ENCODE measurements at regions not wholly inside any gene's neighbourhood (a gene's known extent, or its start where the extent isn't known, plus 50 kb on each side); places are given as distances from the start of the nearest gene placed in this dataset.

DNA sequence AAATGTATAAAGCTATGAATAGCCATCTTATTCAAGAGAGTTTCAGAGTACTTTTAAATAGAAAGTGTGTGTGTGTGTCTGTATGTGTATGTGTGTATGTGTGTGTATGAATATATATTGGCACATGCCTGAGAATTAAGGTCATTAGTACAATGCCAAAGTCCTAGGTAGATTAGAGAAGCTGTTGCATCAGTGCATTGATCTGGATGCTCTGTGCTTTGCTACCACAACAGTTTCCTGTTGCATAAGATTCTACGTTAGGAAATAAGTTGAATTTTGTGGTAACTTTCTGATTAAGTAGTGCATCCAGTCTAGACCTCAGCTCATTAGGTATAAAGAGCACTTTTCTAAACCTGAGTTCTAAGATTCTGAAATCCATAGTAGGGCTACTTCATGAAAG, 1102.8 kb upstream of the KLHL29 start:
- H3K36me3 ChIP-seq (ENCODE audit: control insufficient read depth, insufficient read depth, low read length): no peaks in the 10 kb centered on the region
- WGBS, 2 experiments (ENCODE audit: insufficient coverage in 2 of 2): no CpG with 5 or more reads among the region's 1 CpG

DNA sequence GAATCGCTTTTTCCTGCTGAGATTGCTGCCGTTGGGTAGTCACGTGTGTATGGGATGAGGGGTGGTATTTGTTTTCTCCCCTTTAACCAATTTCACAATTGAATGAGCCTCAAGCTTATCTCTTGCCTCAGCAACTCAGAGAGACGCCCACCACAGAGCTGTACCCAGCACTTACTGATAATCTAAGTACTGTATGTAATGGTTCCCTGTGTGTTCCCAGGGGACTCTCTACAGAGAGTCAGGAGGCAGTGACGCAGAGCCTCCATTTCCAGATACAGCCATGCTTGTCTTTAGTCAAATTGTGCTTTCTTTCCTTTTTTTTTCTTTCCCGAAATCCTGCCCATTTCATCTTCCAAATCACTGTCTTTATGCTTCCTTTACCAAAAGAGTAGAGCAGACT, 1102.1 kb upstream of the KLHL29 start:
- 76 to 89% methylated on average over 1 to 2 of the region's 6 CpGs for WGBS, 2 experiments (ENCODE audit: insufficient coverage in 2 of 2)
- H3K27ac ChIP-seq (ENCODE audit: low read depth, low read length, severe bottlenecking): no peak overlapping the region
- no peaks in the 10 kb centered on the region for H3K4me1 ChIP-seq (ENCODE audit: control insufficient read depth, insufficient read depth, low read length, poor library complexity, severe bottlenecking)
- H3K9me3 ChIP-seq (ENCODE audit: control insufficient read depth, low read length): no peaks in the 10 kb centered on the region
- H3K4me3 ChIP-seq (ENCODE audit: extremely low read depth, insufficient read depth, low read length, poor library complexity, severe bottlenecking): no peak overlapping the region
- no peaks in the 10 kb centered on the region for H3K36me3 ChIP-seq (ENCODE audit: control insufficient read depth, insufficient read depth, low read length)

More for the DNA sequence above, 1102.8 kb upstream of the KLHL29 start:
- H3K4me1 ChIP-seq (ENCODE audit: control insufficient read depth, insufficient read depth, low read length, poor library complexity, severe bottlenecking): no peaks in the 10 kb centered on the region
- no peaks in the 10 kb centered on the region for H3K9me3 ChIP-seq (ENCODE audit: control insufficient read depth, low read length)
- H3K27ac ChIP-seq (ENCODE audit: low read depth, low read length, severe bottlenecking): no peak overlapping the region
- no peak overlapping the region for H3K4me3 ChIP-seq (ENCODE audit: extremely low read depth, insufficient read depth, low read length, poor library complexity, severe bottlenecking)

DNA sequence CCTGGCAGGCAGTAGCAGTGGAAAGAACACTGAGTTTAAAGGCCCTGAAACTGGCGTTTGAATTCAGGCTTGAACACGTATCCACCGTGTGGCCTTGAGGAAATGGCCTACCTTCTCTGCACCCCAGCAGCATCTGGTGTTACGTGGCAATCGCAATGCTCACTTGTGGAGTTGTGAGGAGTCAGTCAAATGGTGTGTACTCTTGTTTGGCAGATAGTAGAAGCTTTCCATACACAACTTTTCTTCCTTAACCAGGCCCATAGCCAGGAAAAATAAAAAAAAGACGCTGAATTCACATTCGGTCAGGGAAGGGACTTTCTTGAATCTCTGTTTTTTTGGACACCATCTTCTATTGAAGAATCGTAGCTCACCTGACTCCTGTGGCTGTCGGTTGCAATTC, 1101.5 kb upstream of the KLHL29 start:
- no peak overlapping the region for H3K4me3 ChIP-seq (ENCODE audit: extremely low read depth, insufficient read depth, low read length, poor library complexity, severe bottlenecking)
- H3K9me3 ChIP-seq (ENCODE audit: control insufficient read depth, low read length): no peaks in the 10 kb centered on the region
- no peak overlapping the region for H3K27ac ChIP-seq (ENCODE audit: low read depth, low read length, severe bottlenecking)
- H3K4me1 ChIP-seq (ENCODE audit: control insufficient read depth, insufficient read depth, low read length, poor library complexity, severe bottlenecking): no peaks in the 10 kb centered on the region
- no peaks in the 10 kb centered on the region for H3K36me3 ChIP-seq (ENCODE audit: control insufficient read depth, insufficient read depth, low read length)
- 86 to 91% methylated on average over 6 to 7 of the region's 9 CpGs for whole genome bisulfite sequencing, 2 experiments (ENCODE audit: insufficient coverage in 2 of 2)

DNA sequence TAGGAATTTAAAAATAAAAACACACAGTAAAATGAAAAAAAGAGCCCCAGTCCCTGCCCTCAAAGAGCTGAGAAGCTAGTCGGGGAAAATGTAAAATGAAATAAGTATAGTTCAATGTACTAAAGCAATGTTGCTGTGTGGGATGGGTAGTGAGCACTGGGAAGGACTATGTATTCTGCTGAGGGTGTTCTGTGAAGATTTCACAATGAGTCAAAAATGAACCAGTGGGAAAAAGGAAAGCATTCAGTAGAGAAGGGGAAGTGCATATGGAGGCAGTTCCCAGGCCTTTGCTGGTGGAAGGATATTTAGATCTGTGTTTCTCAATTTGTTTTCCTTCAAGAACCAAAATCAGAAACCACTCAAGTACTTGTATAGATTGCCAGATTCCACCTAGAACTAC, 1094.7 kb upstream of the KLHL29 start:
- Histone ChIP-seq H3K4me3 (ENCODE audit: extremely low read depth, insufficient read depth, low read length, poor library complexity, severe bottlenecking) (no peak overlapping the region), H3K27ac (ENCODE audit: low read depth, low read length, severe bottlenecking) (no peak overlapping the region), H3K4me1 (ENCODE audit: control insufficient read depth, insufficient read depth, low read length, poor library complexity, severe bottlenecking) (no peaks in the 10 kb centered on the region), H3K9me3 (ENCODE audit: control insufficient read depth, low read length) (no peaks in the 10 kb centered on the region), H3K36me3 (ENCODE audit: control insufficient read depth, insufficient read depth, low read length) (no peaks in the 10 kb centered on the region)
- 100% methylated on average over 1 of the region's 1 CpG for WGBS, 2 experiments (ENCODE audit: insufficient coverage in 2 of 2)

DNA sequence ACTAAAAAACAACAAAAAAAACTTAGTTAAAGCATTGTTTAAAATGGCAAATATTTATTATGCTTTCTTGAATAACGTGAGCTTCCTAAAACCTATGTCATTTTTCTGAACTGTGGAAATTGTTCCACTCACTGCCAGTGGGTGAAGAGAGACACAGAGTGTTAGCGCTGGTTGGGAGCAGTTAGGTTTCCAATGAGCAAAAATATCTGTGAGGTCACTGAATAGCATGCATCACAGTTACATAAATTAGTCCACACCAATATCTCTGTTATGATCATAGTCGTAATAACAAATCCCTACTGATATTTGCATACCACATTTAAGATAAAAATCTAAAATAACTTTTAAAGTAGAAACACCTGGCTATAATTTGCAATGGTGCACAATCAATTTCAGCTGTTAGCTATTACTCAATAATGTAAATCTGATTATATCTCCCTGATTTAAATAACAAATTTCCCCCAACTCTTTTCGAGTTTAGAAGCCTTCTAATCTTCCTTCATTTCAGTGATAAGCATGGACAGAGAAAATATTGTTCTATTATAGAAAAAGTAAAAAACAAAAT, 1094.0 kb upstream of the KLHL29 start:
- Histone ChIP-seq H3K4me3 (ENCODE audit: extremely low read depth, insufficient read depth, low read length, poor library complexity, severe bottlenecking) (no peak overlapping the region), H3K27ac (ENCODE audit: low read depth, low read length, severe bottlenecking) (no peak overlapping the region), H3K9me3 (ENCODE audit: control insufficient read depth, low read length) (no peaks in the 10 kb centered on the region), H3K36me3 (ENCODE audit: control insufficient read depth, insufficient read depth, low read length) (no peaks in the 10 kb centered on the region), H3K4me1 (ENCODE audit: control insufficient read depth, insufficient read depth, low read length, poor library complexity, severe bottlenecking) (no peaks in the 10 kb centered on the region)
- 100% methylated on average over 2 of the region's 4 CpGs; no CpG with 5 or more reads in 1 of the 2 experiments for whole genome bisulfite sequencing, 2 experiments (ENCODE audit: insufficient coverage in 2 of 2)

DNA sequence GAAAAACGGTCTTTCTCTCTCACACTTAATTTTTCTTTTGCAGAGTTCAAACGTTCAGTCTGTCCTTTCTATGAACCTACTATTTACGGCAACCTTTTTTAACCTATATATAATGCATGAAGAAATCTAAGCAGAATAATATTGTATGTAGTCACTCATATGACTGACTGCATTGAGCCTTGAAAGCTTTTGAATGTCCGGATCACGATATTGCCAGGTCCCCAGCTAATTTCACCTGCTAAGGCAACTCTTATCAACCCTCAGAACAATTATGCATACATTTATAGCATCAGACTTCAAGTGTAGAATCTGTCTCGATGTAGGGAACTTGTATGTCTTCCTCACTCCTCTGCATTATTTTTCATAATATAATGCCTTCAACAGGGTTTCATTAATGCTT, 1083.8 kb upstream of the KLHL29 start:
- Histone ChIP-seq H3K4me3 (ENCODE audit: extremely low read depth, insufficient read depth, low read length, poor library complexity, severe bottlenecking) (no peak overlapping the region), H3K9me3 (ENCODE audit: control insufficient read depth, low read length) (no peaks in the 10 kb centered on the region), H3K4me1 (ENCODE audit: control insufficient read depth, insufficient read depth, low read length, poor library complexity, severe bottlenecking) (no peaks in the 10 kb centered on the region), H3K27ac (ENCODE audit: low read depth, low read length, severe bottlenecking) (no peak overlapping the region), H3K36me3 (ENCODE audit: control insufficient read depth, insufficient read depth, low read length) (no peaks in the 10 kb centered on the region)
- 80 to 100% methylated on average over 1 to 3 of the region's 6 CpGs for WGBS, 2 experiments (ENCODE audit: insufficient coverage in 2 of 2)

DNA sequence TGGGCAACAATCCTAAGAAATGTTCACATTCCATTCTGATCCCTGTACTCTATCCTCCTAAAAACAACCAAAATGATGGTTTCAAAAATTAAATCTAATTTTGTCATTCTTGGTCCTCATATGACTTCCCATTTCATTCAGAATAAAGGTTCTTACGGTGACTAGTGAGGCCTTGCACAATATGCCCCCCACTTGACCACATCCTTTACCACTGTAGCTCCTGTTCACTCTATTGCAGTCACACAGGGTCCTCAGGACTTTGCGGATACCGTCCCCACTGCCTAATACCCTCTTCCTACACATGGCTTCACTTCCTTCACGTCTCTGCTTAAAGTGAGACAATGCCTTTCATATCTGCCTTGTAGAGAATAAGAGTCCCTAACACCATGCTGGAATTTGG, 1058.7 kb upstream of the KLHL29 start:
- WGBS, 2 experiments (ENCODE audit: insufficient coverage in 2 of 2): 80 to 93% methylated on average over 1 to 3 of the region's 4 CpGs
- H3K4me1 ChIP-seq (ENCODE audit: control insufficient read depth, insufficient read depth, low read length, poor library complexity, severe bottlenecking): peaks cover 4% of the 10 kb centered on the region
- H3K4me3 ChIP-seq (ENCODE audit: extremely low read depth, insufficient read depth, low read length, poor library complexity, severe bottlenecking): no peak overlapping the region
- H3K27ac ChIP-seq (ENCODE audit: low read depth, low read length, severe bottlenecking): no peak overlapping the region
- H3K9me3 ChIP-seq (ENCODE audit: control insufficient read depth, low read length): no peaks in the 10 kb centered on the region
- no peaks in the 10 kb centered on the region for H3K36me3 ChIP-seq (ENCODE audit: control insufficient read depth, insufficient read depth, low read length)

DNA sequence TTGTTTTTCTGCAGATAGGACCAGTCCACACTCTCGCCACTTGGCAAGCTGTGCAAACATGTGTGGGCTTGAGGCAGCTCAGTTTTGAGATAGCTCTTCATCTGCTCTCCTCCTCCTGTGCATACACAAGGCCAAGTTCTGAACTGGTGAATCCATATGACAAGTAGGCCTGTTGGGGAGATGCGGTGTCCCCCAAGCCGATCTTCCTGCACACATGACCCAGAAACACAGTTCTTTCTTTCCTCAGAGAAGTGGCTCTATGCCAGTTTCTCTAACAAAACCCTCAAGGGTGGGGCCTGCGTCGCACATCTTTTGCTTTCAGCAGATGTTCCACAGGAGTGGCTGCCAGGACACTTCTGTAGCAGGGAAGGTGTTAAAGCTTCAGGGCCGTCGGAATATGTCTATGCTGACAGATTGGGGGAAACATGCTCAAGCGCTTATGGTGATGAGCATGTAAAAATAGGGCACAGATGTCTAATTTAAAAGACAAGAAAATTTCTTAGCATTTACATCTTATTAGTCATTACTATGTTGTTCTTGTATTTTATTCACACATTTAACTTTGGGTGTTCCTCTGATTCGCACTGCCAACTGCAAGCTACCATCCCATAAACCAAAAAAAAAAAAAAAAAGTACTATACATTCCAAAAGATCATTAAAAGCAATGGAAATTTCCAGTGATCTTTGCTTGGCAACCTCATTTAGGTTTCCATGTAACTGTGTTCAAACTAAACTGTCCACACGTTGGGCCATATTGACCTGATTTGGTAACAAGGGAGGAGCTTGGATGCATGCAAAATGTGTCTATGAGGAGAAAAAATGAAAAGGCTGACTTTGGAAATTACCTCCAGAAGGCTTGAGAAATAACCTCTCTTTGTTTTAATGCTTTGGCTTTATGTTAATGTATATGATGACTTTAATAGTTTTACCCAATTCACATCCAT, 1055.5 kb upstream of the KLHL29 start:
- 85 to 92% methylated on average over 3 to 7 of the region's 10 CpGs for WGBS, 2 experiments (ENCODE audit: insufficient coverage in 2 of 2)
- Histone ChIP-seq H3K4me3 (ENCODE audit: extremely low read depth, insufficient read depth, low read length, poor library complexity, severe bottlenecking) (no peak overlapping the region), H3K9me3 (ENCODE audit: control insufficient read depth, low read length) (no peaks in the 10 kb centered on the region), H3K4me1 (ENCODE audit: control insufficient read depth, insufficient read depth, low read length, poor library complexity, severe bottlenecking) (peaks cover 4% of the 10 kb centered on the region), H3K36me3 (ENCODE audit: control insufficient read depth, insufficient read depth, low read length) (no peaks in the 10 kb centered on the region), H3K27ac (ENCODE audit: low read depth, low read length, severe bottlenecking) (no peak overlapping the region)

DNA sequence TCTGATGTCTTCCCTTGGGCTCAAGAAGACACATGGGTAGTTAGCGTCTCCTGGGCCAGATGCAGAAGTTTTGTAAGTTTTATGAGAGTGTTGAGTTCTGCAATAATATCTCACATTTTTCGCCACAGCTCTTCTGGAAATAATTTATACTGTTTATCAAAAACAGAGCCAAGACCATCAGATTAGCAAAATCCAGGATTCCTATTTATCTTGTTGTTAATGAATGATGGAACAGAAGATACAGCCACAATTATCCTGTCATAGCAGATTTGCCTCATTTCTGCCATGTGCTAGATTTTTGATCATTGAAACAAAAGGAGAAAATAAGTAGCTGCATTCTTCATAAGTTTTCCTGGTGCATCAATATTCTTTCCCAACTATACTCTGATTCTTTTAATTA, 1048.6 kb upstream of the KLHL29 start:
- Histone ChIP-seq H3K4me3 (ENCODE audit: extremely low read depth, insufficient read depth, low read length, poor library complexity, severe bottlenecking) (no peak overlapping the region), H3K36me3 (ENCODE audit: control insufficient read depth, insufficient read depth, low read length) (no peaks in the 10 kb centered on the region), H3K27ac (ENCODE audit: low read depth, low read length, severe bottlenecking) (no peak overlapping the region), H3K9me3 (ENCODE audit: control insufficient read depth, low read length) (no peaks in the 10 kb centered on the region), H3K4me1 (ENCODE audit: control insufficient read depth, insufficient read depth, low read length, poor library complexity, severe bottlenecking) (no peaks in the 10 kb centered on the region)
- 100% methylated on average over 1 of the region's 2 CpGs; no CpG with 5 or more reads in 1 of the 2 experiments for WGBS, 2 experiments (ENCODE audit: insufficient coverage in 2 of 2)

DNA sequence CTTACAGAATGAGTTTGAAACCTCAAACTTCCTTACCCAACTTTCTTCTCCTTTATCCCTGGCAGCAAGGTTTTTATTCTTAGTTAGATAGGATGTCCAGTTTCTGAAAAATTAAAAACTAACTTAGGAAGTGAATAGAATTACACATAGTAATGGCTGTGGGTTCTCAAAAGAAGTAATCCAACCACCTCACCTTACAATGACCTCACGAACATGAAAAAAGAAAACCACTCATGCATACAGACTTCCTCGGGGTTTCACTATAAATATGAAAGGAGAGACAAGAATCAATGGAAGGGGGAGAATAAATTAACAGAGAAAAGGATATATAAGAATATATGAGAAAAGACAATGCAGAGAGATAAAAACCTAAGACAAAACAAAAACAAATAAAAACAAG, 1044.3 kb upstream of the KLHL29 start:
- no peaks in the 10 kb centered on the region for H3K9me3 ChIP-seq (ENCODE audit: control insufficient read depth, low read length)
- no peaks in the 10 kb centered on the region for H3K4me1 ChIP-seq (ENCODE audit: control insufficient read depth, insufficient read depth, low read length, poor library complexity, severe bottlenecking)
- no peaks in the 10 kb centered on the region for H3K36me3 ChIP-seq (ENCODE audit: control insufficient read depth, insufficient read depth, low read length)
- no peak overlapping the region for H3K4me3 ChIP-seq (ENCODE audit: extremely low read depth, insufficient read depth, low read length, poor library complexity, severe bottlenecking)
- no CpG with 5 or more reads among the region's 2 CpGs for WGBS, 2 experiments (ENCODE audit: insufficient coverage in 2 of 2)
- H3K27ac ChIP-seq (ENCODE audit: low read depth, low read length, severe bottlenecking): no peak overlapping the region

DNA sequence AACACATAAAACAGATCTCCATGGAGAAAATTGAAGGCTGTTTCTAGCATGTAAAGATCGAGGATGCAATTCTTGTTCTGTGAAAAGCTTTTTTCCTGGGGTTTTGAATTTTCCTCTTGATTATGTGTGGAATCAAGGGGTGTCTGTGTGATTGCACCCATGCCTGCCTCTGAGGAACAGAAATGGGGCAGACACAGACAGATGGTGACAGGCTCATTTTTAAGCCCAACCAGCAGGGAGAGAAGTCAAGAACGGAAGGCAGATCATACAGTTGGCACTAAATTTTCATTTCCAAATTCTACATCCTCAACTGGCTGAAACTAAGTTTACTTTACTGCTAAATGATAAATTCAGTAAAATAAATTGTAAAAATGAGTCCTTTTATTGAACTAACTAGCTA, 1037.7 kb upstream of the KLHL29 start:
- Histone ChIP-seq H3K4me1 (ENCODE audit: control insufficient read depth, insufficient read depth, low read length, poor library complexity, severe bottlenecking) (no peaks in the 10 kb centered on the region), H3K4me3 (ENCODE audit: extremely low read depth, insufficient read depth, low read length, poor library complexity, severe bottlenecking) (no peak overlapping the region), H3K27ac (ENCODE audit: low read depth, low read length, severe bottlenecking) (no peak overlapping the region), H3K36me3 (ENCODE audit: control insufficient read depth, insufficient read depth, low read length) (no peaks in the 10 kb centered on the region), H3K9me3 (ENCODE audit: control insufficient read depth, low read length) (no peaks in the 10 kb centered on the region)
- 90 to 100% methylated on average over 1 to 2 of the region's 2 CpGs for WGBS, 2 experiments (ENCODE audit: insufficient coverage in 2 of 2)
